Erythroblast (primary cell): ENCODE measurements at regions not wholly inside any gene's neighbourhood (a gene's known extent, or its start where the extent isn't known, plus 50 kb on each side); places are given as distances from the start of the nearest gene placed in this dataset.

Source experiments
- DNase-seq, 2 experiments: peaks; one replicate each; lab custom pipeline; 2025; lab: John Stamatoyannopoulos, UW
- GATA1 ChIP-seq: IDR thresholded peaks from 2 replicates; pipeline ENCODE4 v1.6.1; 2011; ENCODE audit warnings: low read depth, mild to moderate bottlenecking, control low read depth, low read length, moderate library complexity
- POLR2A ChIP-seq: IDR thresholded peaks from 2 replicates; pipeline ENCODE4 v1.6.1; 2011; ENCODE audit warnings: mild to moderate bottlenecking, low read length

- TF ChIP-seq GATA1 (no peak), POLR2A (no peak)
- no peak for DNase-seq
These were observed 420.5 kb upstream of the SULF2 start for GRCh38 chr20:48205786-48206185.

DNA sequence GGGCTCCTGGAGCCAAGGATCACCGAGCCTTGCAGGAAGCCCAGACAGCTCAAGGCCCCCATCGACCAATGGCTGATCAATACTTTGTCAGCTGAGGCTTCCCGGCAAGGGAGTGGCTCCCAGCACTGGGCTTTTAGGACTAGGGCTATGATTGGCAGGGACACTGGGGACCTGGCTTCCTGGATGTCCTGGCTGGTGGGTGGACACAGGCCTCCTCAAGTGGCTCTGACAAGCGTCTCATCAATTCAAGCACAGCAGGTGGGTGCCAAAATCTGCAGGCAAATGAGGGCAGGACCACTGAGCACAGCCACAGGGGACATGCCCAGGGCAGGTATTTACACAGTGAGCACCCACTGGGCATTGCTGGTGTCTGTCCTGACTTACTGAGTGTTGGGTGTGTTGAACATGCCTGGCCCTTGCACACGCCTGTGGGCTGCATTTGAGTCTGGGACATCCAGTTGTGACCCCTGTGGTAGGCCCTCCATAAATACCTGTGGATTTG is 420.1 kb upstream of the SULF2 start:
- TF ChIP-seq GATA1 (no peak), POLR2A (no peak)
- DNase-seq: no peak

DNA sequence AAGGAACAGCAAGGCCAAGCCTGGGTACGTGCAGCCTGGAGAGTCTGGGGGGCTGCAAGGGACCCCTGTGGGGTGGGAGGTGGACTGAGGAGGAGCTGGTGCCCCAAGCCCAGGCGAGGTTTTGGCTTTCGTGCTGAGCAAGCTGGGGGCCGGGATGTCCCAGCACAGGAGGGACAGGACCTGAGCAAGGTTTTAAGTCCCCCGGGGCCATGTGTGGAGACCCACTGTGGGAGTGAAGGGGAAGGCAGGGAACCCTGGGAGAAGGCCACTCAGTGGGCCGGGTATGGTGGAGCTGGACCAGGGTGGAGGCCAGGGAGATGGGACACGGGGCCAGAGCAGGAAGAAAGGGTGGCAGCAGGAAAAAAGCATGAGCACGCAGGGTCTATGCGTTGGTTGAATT is 419.2 kb upstream of the SULF2 start:
- TF ChIP-seq POLR2A (no peak), GATA1 (no peak)
- DNase-seq: no peak

- TF ChIP-seq POLR2A (no peak), GATA1 (no peak)
- DNase-seq: no peak
These were observed 418.0 kb upstream of the SULF2 start for GRCh38 chr20:48203252-48203651.

- TF ChIP-seq GATA1 (no peak), POLR2A (no peak)
These were observed 417.2 kb upstream of the SULF2 start for GRCh38 chr20:48202334-48203113.

GRCh38 chr20:48201885-48202284 is 416.6 kb upstream of the SULF2 start:
- DNase-seq: no peak

More at GRCh38 chr20:48202334-48203113, 417.2 kb upstream of the SULF2 start:
- no peak for DNase-seq

GRCh38 chr20:48201188-48201587 is 415.9 kb upstream of the SULF2 start:
- DNase-seq: no peak
- TF ChIP-seq POLR2A (no peak), GATA1 (no peak)

More at GRCh38 chr20:48201885-48202284, 416.6 kb upstream of the SULF2 start:
- no peak for TF ChIP-seq GATA1
- no peak for TF ChIP-seq POLR2A

DNA sequence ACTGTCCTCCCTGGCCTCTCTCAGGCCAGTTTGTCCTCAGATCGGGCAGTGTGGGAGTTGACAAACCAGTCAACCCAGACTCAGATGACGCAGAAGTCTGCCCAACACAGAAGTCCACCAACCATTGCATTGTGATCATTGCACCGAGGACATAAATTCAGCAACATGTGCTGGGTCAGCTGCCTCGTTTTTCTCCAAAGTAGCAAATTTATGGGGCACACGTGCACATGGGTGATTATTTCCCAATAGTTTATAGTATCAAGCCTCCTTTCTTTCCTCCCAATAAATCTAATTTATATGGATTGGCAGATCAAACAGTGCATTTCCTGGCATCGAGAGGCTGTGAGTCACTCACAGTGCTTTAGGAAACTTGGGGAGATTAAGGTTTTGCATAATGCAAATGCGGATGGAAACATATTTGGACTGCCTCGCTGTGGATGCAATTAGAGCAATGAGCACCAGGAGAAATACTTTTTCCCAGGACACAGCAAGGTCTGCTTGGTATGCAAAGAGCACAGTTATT is 413.7 kb upstream of the SULF2 start:
- DNase-seq: no peak
- TF ChIP-seq POLR2A (no peak), GATA1 (no peak)

GRCh38 chr20:48197066-48197465 is 411.8 kb upstream of the SULF2 start:
- TF ChIP-seq POLR2A (no peak), GATA1 (no peak)
- no peak for DNase-seq

- DNase-seq: no peak
- TF ChIP-seq POLR2A (no peak), GATA1 (no peak)
These were observed 411.2 kb upstream of the SULF2 start for GRCh38 chr20:48196486-48196885.

DNA sequence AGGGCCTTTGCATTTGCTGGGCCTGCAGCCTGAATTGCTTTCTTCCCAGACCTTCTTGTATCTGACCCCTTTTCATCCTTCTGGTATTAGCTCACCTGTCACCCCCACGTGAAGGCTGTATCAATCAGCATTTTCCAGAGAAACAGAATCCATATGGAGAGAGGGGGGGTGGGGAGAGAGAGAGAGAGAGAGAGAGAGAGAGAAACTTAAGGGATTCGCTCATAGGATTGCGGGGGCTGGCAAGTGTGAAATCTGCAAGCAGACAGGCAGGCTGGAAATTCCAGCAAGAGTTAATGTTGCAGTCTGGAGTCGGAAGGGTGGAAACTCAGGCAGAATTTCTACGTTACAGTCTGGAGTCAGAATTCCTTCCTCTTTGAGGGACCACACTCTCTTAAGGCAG is 410.7 kb upstream of the SULF2 start:
- DNase-seq: no peak
- TF ChIP-seq POLR2A (no peak), GATA1 (no peak)

DNA sequence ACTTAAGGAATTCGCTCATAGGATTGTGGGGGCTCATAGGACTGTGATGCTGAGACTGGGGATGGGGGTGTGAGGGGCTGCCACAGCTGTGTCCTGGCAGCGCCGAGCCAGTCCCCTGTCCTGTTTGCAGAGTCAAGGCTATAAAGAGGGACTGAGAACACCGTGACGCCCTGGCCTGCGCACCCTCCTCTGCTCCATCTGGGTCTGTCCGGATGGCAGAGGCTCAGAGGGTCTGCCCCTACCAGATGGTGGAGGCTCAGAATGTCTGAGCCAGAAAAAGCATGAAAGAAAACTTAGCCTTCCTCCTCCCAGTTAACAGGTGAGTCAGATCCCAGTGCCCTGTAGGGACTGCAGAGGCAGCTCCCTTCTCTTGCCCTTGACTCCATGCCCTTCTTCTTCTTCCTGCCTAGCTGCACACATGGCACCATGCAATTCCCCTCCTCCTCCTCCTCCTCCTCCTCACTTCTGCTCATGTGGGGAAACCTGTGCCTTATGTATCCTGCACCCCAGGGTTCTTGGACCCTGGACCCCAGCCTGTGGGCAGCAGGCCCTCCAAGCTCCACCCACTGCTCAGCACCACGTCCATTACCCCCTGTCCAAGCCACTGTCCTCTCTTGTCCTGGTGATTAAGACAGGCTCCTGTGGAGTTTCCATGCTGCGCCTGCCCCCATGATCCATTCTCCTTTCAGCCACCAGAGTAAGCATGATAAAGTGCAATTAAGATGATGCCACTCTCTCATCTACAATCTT is 410.0 kb upstream of the SULF2 start:
- TF ChIP-seq GATA1 (no peak), POLR2A (no peak)
- no peak for DNase-seq

GRCh38 chr20:48194583-48194982 is 409.3 kb upstream of the SULF2 start:
- no peak for DNase-seq
- TF ChIP-seq POLR2A: no peak
- no peak for TF ChIP-seq GATA1
